HepG2 (cell line): ENCODE measurements at regions not wholly inside any gene's neighbourhood (a gene's known extent, or its start where the extent isn't known, plus 50 kb on each side); places are given as distances from the start of the nearest gene placed in this dataset.

Source experiments
- KLF6 ChIP-seq: IDR thresholded peaks from 2 replicates; pipeline ENCODE4 v1.8.0; 2016; ENCODE audit warnings: missing biosample characterization, missing genetic modification reagents
- SAP130 ChIP-seq: IDR thresholded peaks from 2 replicates; pipeline ENCODE4 v1.6.1; 2016; ENCODE audit warnings: low read depth
- ZBTB33 ChIP-seq: sonication (generic); formaldehyde crosslinking; IDR thresholded peaks from 2 replicates; pipeline ENCODE4 v1.4.0; 2020; ENCODE audit warnings: missing genetic modification reagents
- TF ChIP-seq, protein P1 (sequence below): IDR thresholded peaks from 2 replicates; pipeline ENCODE4 v1.6.1; 2016; ENCODE audit warnings: low read depth, missing genetic modification reagents, missing compliant biosample characterization

DNA sequence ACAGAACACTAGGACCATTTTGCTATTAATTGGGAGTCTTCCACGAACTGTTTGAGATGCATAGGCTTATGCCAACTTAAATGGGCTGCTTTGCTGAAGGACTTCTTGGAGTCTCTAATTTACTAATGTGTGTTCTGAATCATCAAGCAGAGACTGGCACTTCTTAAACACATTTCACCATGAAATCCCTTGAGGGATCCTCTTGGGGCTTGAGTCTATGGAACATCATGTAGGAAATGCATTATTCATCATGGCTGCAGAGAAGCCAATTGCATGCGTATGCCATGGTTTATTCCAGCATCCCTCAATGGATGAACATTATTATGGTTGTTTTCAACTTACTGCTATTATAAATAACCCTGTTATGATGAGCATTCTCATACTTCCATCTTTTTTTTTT is 73.4 kb downstream of the FGD2 start:
- TF ChIP-seq KLF6 (no peak), ZBTB33 (CRISPR knock-in tag) (no peak), SAP130 (CRISPR knock-in tag) (no peak)
- TF ChIP-seq, protein P1, sequence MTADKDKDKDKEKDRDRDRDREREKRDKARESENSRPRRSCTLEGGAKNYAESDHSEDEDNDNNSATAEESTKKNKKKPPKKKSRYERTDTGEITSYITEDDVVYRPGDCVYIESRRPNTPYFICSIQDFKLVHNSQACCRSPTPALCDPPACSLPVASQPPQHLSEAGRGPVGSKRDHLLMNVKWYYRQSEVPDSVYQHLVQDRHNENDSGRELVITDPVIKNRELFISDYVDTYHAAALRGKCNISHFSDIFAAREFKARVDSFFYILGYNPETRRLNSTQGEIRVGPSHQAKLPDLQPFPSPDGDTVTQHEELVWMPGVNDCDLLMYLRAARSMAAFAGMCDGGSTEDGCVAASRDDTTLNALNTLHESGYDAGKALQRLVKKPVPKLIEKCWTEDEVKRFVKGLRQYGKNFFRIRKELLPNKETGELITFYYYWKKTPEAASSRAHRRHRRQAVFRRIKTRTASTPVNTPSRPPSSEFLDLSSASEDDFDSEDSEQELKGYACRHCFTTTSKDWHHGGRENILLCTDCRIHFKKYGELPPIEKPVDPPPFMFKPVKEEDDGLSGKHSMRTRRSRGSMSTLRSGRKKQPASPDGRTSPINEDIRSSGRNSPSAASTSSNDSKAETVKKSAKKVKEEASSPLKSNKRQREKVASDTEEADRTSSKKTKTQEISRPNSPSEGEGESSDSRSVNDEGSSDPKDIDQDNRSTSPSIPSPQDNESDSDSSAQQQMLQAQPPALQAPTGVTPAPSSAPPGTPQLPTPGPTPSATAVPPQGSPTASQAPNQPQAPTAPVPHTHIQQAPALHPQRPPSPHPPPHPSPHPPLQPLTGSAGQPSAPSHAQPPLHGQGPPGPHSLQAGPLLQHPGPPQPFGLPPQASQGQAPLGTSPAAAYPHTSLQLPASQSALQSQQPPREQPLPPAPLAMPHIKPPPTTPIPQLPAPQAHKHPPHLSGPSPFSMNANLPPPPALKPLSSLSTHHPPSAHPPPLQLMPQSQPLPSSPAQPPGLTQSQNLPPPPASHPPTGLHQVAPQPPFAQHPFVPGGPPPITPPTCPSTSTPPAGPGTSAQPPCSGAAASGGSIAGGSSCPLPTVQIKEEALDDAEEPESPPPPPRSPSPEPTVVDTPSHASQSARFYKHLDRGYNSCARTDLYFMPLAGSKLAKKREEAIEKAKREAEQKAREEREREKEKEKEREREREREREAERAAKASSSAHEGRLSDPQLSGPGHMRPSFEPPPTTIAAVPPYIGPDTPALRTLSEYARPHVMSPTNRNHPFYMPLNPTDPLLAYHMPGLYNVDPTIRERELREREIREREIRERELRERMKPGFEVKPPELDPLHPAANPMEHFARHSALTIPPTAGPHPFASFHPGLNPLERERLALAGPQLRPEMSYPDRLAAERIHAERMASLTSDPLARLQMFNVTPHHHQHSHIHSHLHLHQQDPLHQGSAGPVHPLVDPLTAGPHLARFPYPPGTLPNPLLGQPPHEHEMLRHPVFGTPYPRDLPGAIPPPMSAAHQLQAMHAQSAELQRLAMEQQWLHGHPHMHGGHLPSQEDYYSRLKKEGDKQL: no peak
